HK-2 (cell line): ENCODE measurements at regions not wholly inside any gene's neighbourhood (a gene's known extent, or its start where the extent isn't known, plus 50 kb on each side); places are given as distances from the start of the nearest gene placed in this dataset.
"Not testable (repeated sequence)": the region's sequence is repeated elsewhere in the genome, so short reads cannot be mapped to it uniquely, and the experiment has no call there.

Source experiments
- DNase-seq: peaks from one replicate; pipeline ENCODE4 v3.0.0-alpha.2; 2018; ENCODE audit not compliant: unreplicated experiment

- DNase-seq = no peak
Measured at GRCh38 chrX:94612140-94612539, 938.1 kb downstream of the FAM133A start.

- DNase-seq = no peak
Measured at GRCh38 chrX:94633237-94633636, 959.2 kb downstream of the FAM133A start.

GRCh38 chrX:94635003-94635402, 961.0 kb downstream of the FAM133A start:
- no peak for DNase-seq

- DNase-seq = no peak
Measured at GRCh38 chrX:94645726-94646125, 971.7 kb downstream of the FAM133A start.

GRCh38 chrX:94655180-94655579, 981.2 kb downstream of the FAM133A start:
- DNase-seq = no peak

- no peak for DNase-seq
Measured at GRCh38 chrX:94662689-94663088, 988.7 kb downstream of the FAM133A start.

- no peak for DNase-seq
Measured at GRCh38 chrX:94676285-94676684, 1002.3 kb downstream of the FAM133A start.

GRCh38 chrX:94686071-94686470, 1012.1 kb downstream of the FAM133A start:
- no peak for DNase-seq

- no peak for DNase-seq
Measured at GRCh38 chrX:94695910-94696309, 1021.9 kb downstream of the FAM133A start.

GRCh38 chrX:94704348-94705256, 1030.6 kb downstream of the FAM133A start:
- not testable (repeated sequence) for DNase-seq

GRCh38 chrX:94721386-94721785, 1047.4 kb downstream of the FAM133A start:
- DNase-seq = no peak

GRCh38 chrX:94722578-94722977, 1048.6 kb downstream of the FAM133A start:
- no peak for DNase-seq

- no peak for DNase-seq
Measured at GRCh38 chrX:94742772-94743171, 1068.8 kb downstream of the FAM133A start.

GRCh38 chrX:94743478-94743877, 1069.5 kb downstream of the FAM133A start:
- DNase-seq = no peak

- DNase-seq = no peak
Measured at GRCh38 chrX:94744786-94745185, 1070.8 kb downstream of the FAM133A start.

- no peak for DNase-seq
Measured at GRCh38 chrX:94751611-94752010, 1077.6 kb downstream of the FAM133A start.

- DNase-seq = no peak
Measured at GRCh38 chrX:94752434-94753169, 1078.6 kb downstream of the FAM133A start.

GRCh38 chrX:94758130-94758529, 1084.1 kb downstream of the FAM133A start:
- no peak for DNase-seq

- no peak for DNase-seq
Measured at GRCh38 chrX:94775640-94776039, 1101.6 kb downstream of the FAM133A start.

- no peak for DNase-seq
Measured at GRCh38 chrX:94813541-94813940, 1139.5 kb downstream of the FAM133A start.

- DNase-seq = no peak
Measured at GRCh38 chrX:94814216-94814615, 1140.2 kb downstream of the FAM133A start.

- no peak for DNase-seq
Measured at GRCh38 chrX:94830717-94831116, 1156.7 kb downstream of the FAM133A start.

GRCh38 chrX:94831364-94831763, 1157.4 kb downstream of the FAM133A start:
- no peak for DNase-seq
